HUES48 (cell line): ENCODE measurements at regions not wholly inside any gene's neighbourhood (a gene's known extent, or its start where the extent isn't known, plus 50 kb on each side); places are given as distances from the start of the nearest gene placed in this dataset.

Source experiments
- H3K27ac ChIP-seq: one replicate; pipeline ENCODE4 v1.7.0; 2013; ENCODE audit warnings: low read depth, low read length, inconsistent platforms
- H3K27me3 ChIP-seq: 2 replicates; pipeline ENCODE4 v1.6.1; 2013; ENCODE audit warnings: mild to moderate bottlenecking, low read length; ENCODE audit not compliant: control insufficient read depth, insufficient read depth
- H3K36me3 ChIP-seq: 2 replicates; pipeline ENCODE4 v1.6.1; 2013; ENCODE audit warnings: low read length; ENCODE audit not compliant: control insufficient read depth, insufficient read depth
- H3K4me1 ChIP-seq: 2 replicates; pipeline ENCODE4 v1.6.1; 2013; ENCODE audit warnings: mild to moderate bottlenecking, low read length; ENCODE audit not compliant: control insufficient read depth, insufficient read depth
- H3K4me3 ChIP-seq: 2 replicates; pipeline ENCODE4 v1.5.1; 2013; ENCODE audit warnings: mild to moderate bottlenecking, low read depth, low read length
- H3K9ac ChIP-seq: 2 replicates; pipeline ENCODE4 v1.6.1; 2013; ENCODE audit warnings: mild to moderate bottlenecking, low read depth, low read length, moderate library complexity
- H3K9me3 ChIP-seq: 2 replicates; pipeline ENCODE4 v1.6.1; 2013; ENCODE audit warnings: low read length; ENCODE audit not compliant: control insufficient read depth, insufficient read depth

- H3K36me3 ChIP-seq, result no peaks in the 10 kb centered on the region
- H3K9me3 ChIP-seq, result no peaks in the 10 kb centered on the region
- H3K4me1 ChIP-seq, result no peaks in the 10 kb centered on the region
- no peak overlapping the region for H3K9ac ChIP-seq
- no peaks in the 10 kb centered on the region for H3K27me3 ChIP-seq
- no peak overlapping the region for H3K4me3 ChIP-seq
- H3K27ac ChIP-seq, result no peak overlapping the region
These were observed 276.3 kb downstream of the YTHDC2 start for GRCh38 chr5:113789769-113790168.

- no peak overlapping the region for H3K9ac ChIP-seq
- no peaks in the 10 kb centered on the region for H3K9me3 ChIP-seq
- H3K36me3 ChIP-seq, result no peaks in the 10 kb centered on the region
- H3K27ac ChIP-seq, result no peak overlapping the region
- no peaks in the 10 kb centered on the region for H3K27me3 ChIP-seq
- H3K4me3 ChIP-seq, result no peak overlapping the region
- no peaks in the 10 kb centered on the region for H3K4me1 ChIP-seq
These were observed 279.3 kb downstream of the YTHDC2 start for GRCh38 chr5:113792806-113793205.

GRCh38 chr5:113794981-113795380 lies 281.5 kb downstream of the YTHDC2 start:
- H3K9me3 ChIP-seq, result no peaks in the 10 kb centered on the region
- H3K4me3 ChIP-seq, result no peak overlapping the region
- H3K4me1 ChIP-seq, result no peaks in the 10 kb centered on the region
- H3K9ac ChIP-seq, result no peak overlapping the region
- H3K36me3 ChIP-seq, result no peaks in the 10 kb centered on the region
- H3K27me3 ChIP-seq, result no peaks in the 10 kb centered on the region
- H3K27ac ChIP-seq, result no peak overlapping the region

GRCh38 chr5:113800686-113801085 lies 287.2 kb downstream of the YTHDC2 start:
- H3K4me1 ChIP-seq, result no peaks in the 10 kb centered on the region
- no peaks in the 10 kb centered on the region for H3K36me3 ChIP-seq
- H3K9ac ChIP-seq, result no peak overlapping the region
- no peak overlapping the region for H3K4me3 ChIP-seq
- no peaks in the 10 kb centered on the region for H3K27me3 ChIP-seq
- H3K27ac ChIP-seq, result no peak overlapping the region
- no peaks in the 10 kb centered on the region for H3K9me3 ChIP-seq

DNA sequence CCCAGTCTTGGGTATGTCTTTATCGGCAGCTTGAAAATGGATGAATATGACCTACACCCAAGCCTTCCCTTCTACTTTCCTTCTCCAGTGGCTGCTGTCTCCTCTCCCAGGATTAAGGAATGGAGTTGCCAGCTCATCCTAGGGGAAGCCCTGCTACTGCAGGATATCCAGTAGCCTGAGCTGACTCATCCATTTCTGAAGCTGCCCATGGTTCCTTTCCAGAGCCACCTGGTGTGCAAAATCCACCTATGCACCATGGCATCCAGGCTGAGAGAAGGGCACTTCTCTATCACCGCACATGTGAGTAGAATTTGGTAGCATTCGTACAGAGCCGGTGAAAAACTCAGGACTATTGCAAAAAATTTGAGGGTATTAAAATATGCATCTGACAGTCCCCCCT lies 290.8 kb downstream of the YTHDC2 start:
- H3K9ac ChIP-seq, result no peak overlapping the region
- no peak overlapping the region for H3K27ac ChIP-seq
- peaks cover 10% of the 10 kb centered on the region; the same call in 1 of the 2 replicates for H3K4me1 ChIP-seq
- H3K9me3 ChIP-seq, result no peaks in the 10 kb centered on the region
- H3K4me3 ChIP-seq, result no peak overlapping the region
- H3K27me3 ChIP-seq, result no peaks in the 10 kb centered on the region
- H3K36me3 ChIP-seq, result no peaks in the 10 kb centered on the region

DNA sequence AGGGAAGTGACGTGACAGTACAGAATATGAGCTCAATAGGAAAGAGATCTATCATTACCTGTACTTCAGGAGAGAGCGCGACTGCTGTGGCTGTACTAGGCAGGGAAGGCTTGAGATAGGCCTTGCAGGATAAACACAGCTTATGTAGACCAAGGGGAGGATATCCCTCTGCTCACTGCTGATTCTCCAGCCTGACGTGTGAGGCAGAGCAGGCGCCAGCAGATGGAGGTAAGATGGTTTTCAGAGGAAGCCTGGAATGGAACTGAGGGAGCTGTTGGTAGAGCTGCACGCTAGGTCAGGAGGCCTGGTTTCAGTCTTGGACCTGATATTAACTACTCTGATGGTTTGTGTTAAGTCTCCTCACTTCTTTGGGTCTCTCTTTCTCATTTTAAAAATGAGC lies 291.4 kb downstream of the YTHDC2 start:
- Histone ChIP-seq H3K4me1 (peaks cover 10% of the 10 kb centered on the region; the same call in 1 of the 2 replicates), H3K9me3 (no peaks in the 10 kb centered on the region), H3K4me3 (no peak overlapping the region), H3K27ac (no peak overlapping the region), H3K9ac (no peak overlapping the region), H3K27me3 (no peaks in the 10 kb centered on the region), H3K36me3 (no peaks in the 10 kb centered on the region)

DNA sequence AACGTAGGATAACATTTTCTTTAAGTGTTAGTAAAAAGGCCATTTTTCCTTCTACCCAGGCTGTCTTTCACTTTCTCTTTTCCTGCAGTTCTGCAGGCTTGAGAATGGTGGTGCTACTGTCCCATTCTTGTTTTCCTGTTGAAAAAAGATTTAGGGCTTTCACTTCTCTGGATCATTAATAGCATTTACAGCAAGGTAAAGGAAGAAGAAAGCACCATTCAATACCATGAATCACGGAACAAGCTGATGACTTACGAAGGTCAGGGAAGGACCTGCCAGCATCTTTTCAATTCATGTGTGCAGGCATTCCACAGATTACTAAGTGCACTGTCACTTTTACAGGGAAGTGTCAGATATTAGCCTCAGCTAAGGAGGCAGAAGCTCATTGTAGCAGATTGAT lies 292.8 kb downstream of the YTHDC2 start:
- H3K27ac ChIP-seq, result no peak overlapping the region
- no peak overlapping the region for H3K9ac ChIP-seq
- H3K9me3 ChIP-seq, result no peaks in the 10 kb centered on the region
- no peak overlapping the region for H3K4me3 ChIP-seq
- H3K27me3 ChIP-seq, result no peaks in the 10 kb centered on the region
- H3K4me1 ChIP-seq, result peaks cover 10% of the 10 kb centered on the region; the same call in 1 of the 2 replicates
- H3K36me3 ChIP-seq, result no peaks in the 10 kb centered on the region

GRCh38 chr5:113806904-113807303 lies 293.4 kb downstream of the YTHDC2 start:
- Histone ChIP-seq H3K9me3 (no peaks in the 10 kb centered on the region), H3K9ac (no peak overlapping the region), H3K27me3 (no peaks in the 10 kb centered on the region), H3K4me1 (peaks cover 10% of the 10 kb centered on the region; the same call in 1 of the 2 replicates), H3K36me3 (no peaks in the 10 kb centered on the region), H3K4me3 (no peak overlapping the region), H3K27ac (no peak overlapping the region)

DNA sequence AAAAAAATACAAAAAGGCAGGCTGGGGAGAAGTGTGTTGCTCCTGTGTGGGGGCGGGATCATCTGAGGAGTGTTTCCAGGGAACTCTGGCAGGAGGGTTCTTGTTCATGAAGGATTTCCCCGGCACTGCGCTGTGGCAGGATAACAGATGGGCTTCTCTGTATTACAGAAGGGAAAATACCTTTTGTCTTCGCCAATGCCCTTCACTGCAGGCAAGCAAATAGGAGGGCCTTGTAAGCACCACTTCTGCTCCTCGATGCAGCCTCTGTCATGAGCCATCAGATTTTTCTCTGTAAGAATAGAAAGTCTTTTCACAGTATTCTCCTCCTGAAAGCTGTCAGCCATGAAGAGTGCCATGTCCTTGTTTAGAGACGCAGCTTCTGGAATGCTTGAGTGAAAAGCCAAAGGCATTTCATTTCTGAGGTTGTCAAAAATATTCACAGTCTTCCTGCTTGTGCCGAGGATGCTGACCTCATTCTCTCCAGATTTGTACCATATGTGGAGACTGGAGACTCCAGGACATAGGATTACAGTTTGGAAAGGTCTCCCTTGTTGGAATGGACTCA lies 294.0 kb downstream of the YTHDC2 start:
- no peak overlapping the region for H3K9ac ChIP-seq
- no peaks in the 10 kb centered on the region for H3K9me3 ChIP-seq
- H3K27ac ChIP-seq, result no peak overlapping the region
- H3K36me3 ChIP-seq, result no peaks in the 10 kb centered on the region
- H3K27me3 ChIP-seq, result no peaks in the 10 kb centered on the region
- H3K4me3 ChIP-seq, result no peak overlapping the region
- peaks cover 10% of the 10 kb centered on the region; the same call in 1 of the 2 replicates for H3K4me1 ChIP-seq

DNA sequence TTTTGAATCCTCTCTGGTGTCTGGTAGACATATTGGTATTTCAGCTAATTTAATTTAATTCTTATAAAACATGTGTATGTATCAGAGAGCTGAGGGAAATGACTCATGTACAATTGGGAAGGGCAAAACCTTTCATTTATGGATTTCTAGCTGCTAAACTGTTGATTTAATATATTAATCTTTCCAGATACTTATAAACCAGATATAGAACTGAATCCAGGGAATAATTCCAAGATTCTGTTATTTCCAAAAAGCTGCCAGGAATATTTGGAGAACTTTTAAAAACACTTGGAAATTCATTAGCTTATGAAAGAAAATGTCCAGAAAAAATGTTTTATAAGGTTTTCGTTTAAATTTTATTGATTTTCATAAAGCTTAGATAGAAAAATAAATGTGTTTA lies 295.5 kb downstream of the YTHDC2 start:
- H3K27me3 ChIP-seq, result no peaks in the 10 kb centered on the region
- no peaks in the 10 kb centered on the region for H3K9me3 ChIP-seq
- no peak overlapping the region for H3K4me3 ChIP-seq

GRCh38 chr5:113809626-113810025 lies 296.1 kb downstream of the YTHDC2 start:
- H3K27me3 ChIP-seq, result no peaks in the 10 kb centered on the region
- no peak overlapping the region for H3K4me3 ChIP-seq
- no peaks in the 10 kb centered on the region for H3K36me3 ChIP-seq
- no peak overlapping the region for H3K9ac ChIP-seq
- no peak overlapping the region for H3K27ac ChIP-seq
- H3K9me3 ChIP-seq, result no peaks in the 10 kb centered on the region
- peaks cover 10% of the 10 kb centered on the region; the same call in 1 of the 2 replicates for H3K4me1 ChIP-seq

More for the DNA sequence above, 295.5 kb downstream of the YTHDC2 start:
- Histone ChIP-seq H3K4me1 (peaks cover 10% of the 10 kb centered on the region; the same call in 1 of the 2 replicates), H3K27ac (no peak overlapping the region), H3K36me3 (no peaks in the 10 kb centered on the region), H3K9ac (no peak overlapping the region)
